SK-N-SH (cell line): ENCODE measurements at regions not wholly inside any gene's neighbourhood (a gene's known extent, or its start where the extent isn't known, plus 50 kb on each side); places are given as distances from the start of the nearest gene placed in this dataset.

ENCODE experiments used
- CTCF ChIA-PET: fragments of 300-600, 350-600 bp; formaldehyde crosslinking; extraction: SDS; loops from one replicate; lab custom pipeline; 2021; lab: Yijun Ruan, JAX
- POLR2A ChIA-PET: fragments of 350-600 bp; sonication (Branson Sonifier 250); formaldehyde crosslinking; extraction: SDS; loops from one replicate; lab custom pipeline; 2020; ENCODE audit warnings: antibody characterized with exemption, inconsistent platforms; lab: Yijun Ruan, JAX
- DNase-seq: peaks from one replicate; pipeline ENCODE4 v3.0.0; 2012
- H2AFZ ChIP-seq: fragments of 200-600 bp; sonication (generic); 2 replicates; pipeline ENCODE4 v1.8.1; 2016; ENCODE audit warnings: antibody characterized with exemption, mild to moderate bottlenecking, low read depth
- H3F3A ChIP-seq: fragments of 200-600 bp; sonication (generic); replicated peaks from 2 replicates; pipeline ENCODE3; 2016; ENCODE audit warnings: antibody characterized with exemption, mild to moderate bottlenecking; ENCODE audit not compliant: insufficient read depth
- H3K27ac ChIP-seq, 2 experiments: fragments of 200-500 bp in 1 of 2; fragments of 200-600 bp in 1 of 2; sonication (Bioruptor generic) in 1 of 2; sonication (generic), shearing (Covaris generic) in 1 of 2; 2 replicates each; pipeline versions ENCODE4 v1.5.1 to v1.6.1; 2014 to 2016; ENCODE audit warnings: low read depth in 2 of 2, inconsistent platforms in 1 of 2, low read length in 1 of 2, mild to moderate bottlenecking in 1 of 2, mixed read lengths in 1 of 2
- H3K27me3 ChIP-seq: fragments of 200-600 bp; sonication (generic), shearing (Covaris generic); 2 replicates; pipeline ENCODE4 v1.6.1; 2016; ENCODE audit warnings: mixed run types; ENCODE audit not compliant: insufficient read depth
- H3K36me3 ChIP-seq, 2 experiments: fragments of 200-500 bp in 1 of 2; fragments of 200-600 bp in 1 of 2; sonication (Bioruptor generic) in 1 of 2; sonication (generic) in 1 of 2; replicated peaks in 1 of 2; 2 replicates each; pipeline versions ENCODE3 to v1.5.1; 2014 to 2016; ENCODE audit warnings: low read length in 1 of 2, mild to moderate bottlenecking in 1 of 2; ENCODE audit not compliant: insufficient read depth in 2 of 2, control insufficient read depth in 1 of 2
- H3K4me1 ChIP-seq, 2 experiments: fragments of 200-500 bp in 1 of 2; fragments of 200-600 bp in 1 of 2; sonication (Bioruptor generic) in 1 of 2; sonication (generic), shearing (Covaris generic) in 1 of 2; 2 replicates each; pipeline versions ENCODE4 v1.5.1 to v1.6.1; 2014 to 2016; ENCODE audit warnings: low read depth in 1 of 2, low read length in 1 of 2, mixed run types in 1 of 2; ENCODE audit not compliant: insufficient read depth in 2 of 2, control insufficient read depth in 1 of 2
- H3K4me2 ChIP-seq: fragments of 200-600 bp; sonication (generic), shearing (Covaris generic); 2 replicates; pipeline ENCODE4 v1.6.1; 2017; ENCODE audit warnings: mixed run types
- H3K4me3 ChIP-seq, 2 experiments: fragments of 200-500 bp in 1 of 2; fragments of 200-600 bp in 1 of 2; sonication (Bioruptor generic) in 1 of 2; sonication (generic), shearing (Covaris generic) in 1 of 2; 2 replicates each; pipeline versions ENCODE4 v1.5.1 to v1.8.1; 2014 to 2016; ENCODE audit warnings: low read depth in 2 of 2, inconsistent platforms in 1 of 2, low read length in 1 of 2, mild to moderate bottlenecking in 1 of 2, mixed read lengths in 1 of 2, moderate library complexity in 1 of 2
- H3K79me2 ChIP-seq: fragments of 200-600 bp; sonication (generic); 2 replicates; pipeline ENCODE4 v1.8.1; 2017; ENCODE audit warnings: mild to moderate bottlenecking; ENCODE audit not compliant: insufficient read depth
- H3K9ac ChIP-seq: fragments of 200-600 bp; sonication (generic); 2 replicates; pipeline ENCODE4 v1.6.1; 2017; ENCODE audit warnings: mixed run types
- H3K9me2 ChIP-seq: fragments of 200-600 bp; sonication (generic); 2 replicates; pipeline ENCODE4 v1.6.1; 2017; ENCODE audit warnings: mixed run types
- H3K9me3 ChIP-seq: fragments of 200-600 bp; sonication (generic); 2 replicates; pipeline ENCODE4 v1.6.1; 2017; ENCODE audit warnings: mixed run types, mild to moderate bottlenecking, moderate library complexity
- H4K20me1 ChIP-seq: fragments of 200-600 bp; sonication (generic); 2 replicates; pipeline ENCODE4 v1.6.1; 2017; ENCODE audit warnings: mild to moderate bottlenecking, mixed run types; ENCODE audit not compliant: insufficient read depth
- EP300 ChIP-seq, 2 experiments: IDR thresholded peaks; 2 replicates each; pipeline versions ENCODE4 v1.4.0 to v1.6.1; 2012; ENCODE audit warnings: borderline replicate concordance in 1 of 2, low read depth in 1 of 2, low read length in 1 of 2
- EZH2phosphoT487 ChIP-seq: fragments of 200-600 bp; sonication (generic); IDR thresholded peaks from 2 replicates; pipeline ENCODE4 v1.6.1; 2017; ENCODE audit warnings: low read depth, mixed run types, mild to moderate bottlenecking, antibody characterized with exemption, moderate library complexity, borderline replicate concordance
- FOSL2 ChIP-seq: IDR thresholded peaks from 2 replicates; pipeline ENCODE4 v1.4.0; 2012; ENCODE audit warnings: low read depth, mild to moderate bottlenecking, moderate library complexity, borderline replicate concordance
- FOXM1 ChIP-seq: IDR thresholded peaks from 2 replicates; pipeline ENCODE4 v1.4.0; 2012; ENCODE audit warnings: low read depth, mild to moderate bottlenecking
- GATA2 ChIP-seq: sonication (generic); formaldehyde crosslinking; IDR thresholded peaks from 2 replicates; pipeline ENCODE4 v1.5.0; 2020; ENCODE audit warnings: mild to moderate bottlenecking, missing genetic modification reagents
- NFIC ChIP-seq: IDR thresholded peaks from 2 replicates; pipeline ENCODE4 v1.4.0; 2012; ENCODE audit warnings: borderline replicate concordance
- RAD21 ChIP-seq: IDR thresholded peaks from 2 replicates; pipeline ENCODE4 v1.6.1; 2012; ENCODE audit warnings: mild to moderate bottlenecking, low read length
- RCOR1 ChIP-seq: fragments of 150-350 bp; IDR thresholded peaks from 2 replicates; pipeline ENCODE4 v1.6.1; 2017; ENCODE audit warnings: antibody characterized with exemption, low read length
- REST ChIP-seq: IDR thresholded peaks from 2 replicates; pipeline ENCODE4 v1.6.1; 2012; ENCODE audit warnings: mild to moderate bottlenecking, low read depth, low read length, moderate library complexity
- RFX5 ChIP-seq: IDR thresholded peaks from 2 replicates; pipeline ENCODE4 v1.6.1; 2012; ENCODE audit warnings: mild to moderate bottlenecking, improper control_type of control experiment, low read length
- SMC3 ChIP-seq: IDR thresholded peaks from 2 replicates; pipeline ENCODE4 v1.6.1; 2012; ENCODE audit warnings: low read depth, low read length, improper control_type of control experiment
- TAF1 ChIP-seq: IDR thresholded peaks from 2 replicates; pipeline ENCODE4 v1.6.1; 2012; ENCODE audit warnings: low read depth, mild to moderate bottlenecking, low read length, moderate library complexity, borderline replicate concordance
- TCF12 ChIP-seq: IDR thresholded peaks from 2 replicates; pipeline ENCODE4 v1.4.0; 2012
- WGBS: methylation state at CpG from one replicate; pipeline ENCODE4 v1.1.6; 2017; ENCODE audit warnings: low lambda C conversion rate; 5-methylcytosine and 5-hydroxymethylcytosine counted together
- TF ChIP-seq, protein P1 (sequence below): fragments of 150-350 bp; IDR thresholded peaks from 2 replicates; pipeline ENCODE4 v1.6.1; 2016; ENCODE audit warnings: mild to moderate bottlenecking, low read depth, low read length

DNA sequence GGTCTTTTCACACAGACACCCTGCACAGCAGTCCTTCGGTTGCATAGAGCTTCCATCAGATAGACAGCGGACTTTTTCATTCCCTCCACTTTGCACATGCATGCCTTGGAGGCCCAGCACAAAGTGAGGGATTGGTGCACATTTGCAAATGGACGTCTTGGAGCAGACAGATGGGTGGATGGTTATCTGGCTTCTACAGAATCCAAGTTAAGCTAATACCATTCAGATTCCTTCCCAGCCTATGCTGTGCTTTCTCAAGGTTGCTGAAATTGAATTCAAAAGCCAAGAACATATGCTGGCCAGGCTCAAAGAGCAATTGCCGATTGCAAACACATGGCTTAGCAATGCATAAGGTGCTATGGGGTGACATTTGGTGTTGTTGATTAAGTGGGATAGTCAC, 186.4 kb downstream of the VAPA start:
- no peaks in the 10 kb centered on the region for H3K27me3 ChIP-seq
- no peak overlapping the region for H3K27ac ChIP-seq
- H4K20me1 ChIP-seq, result no peaks in the 10 kb centered on the region
- no peaks in the 10 kb centered on the region for H3K79me2 ChIP-seq
- POLR2A ChIA-PET, result no interaction called here
- CTCF ChIA-PET, result no interaction called here
- no peak overlapping the region for H3K4me2 ChIP-seq
- no peak for DNase-seq
- H3F3A ChIP-seq, result no peaks in the 10 kb centered on the region
- WGBS, result 56% methylated on average over 4 of the region's 4 CpGs
- no peak overlapping the region for H3K4me3 ChIP-seq
- H3K4me1 ChIP-seq, result no peaks in the 10 kb centered on the region
- no peak for TF ChIP-seq SMC3
- TF ChIP-seq RFX5, result no peak
- no peak for TF ChIP-seq GATA2 (CRISPR knock-in tag)
- no peak for TF ChIP-seq FOSL2
- TF ChIP-seq, protein P1, sequence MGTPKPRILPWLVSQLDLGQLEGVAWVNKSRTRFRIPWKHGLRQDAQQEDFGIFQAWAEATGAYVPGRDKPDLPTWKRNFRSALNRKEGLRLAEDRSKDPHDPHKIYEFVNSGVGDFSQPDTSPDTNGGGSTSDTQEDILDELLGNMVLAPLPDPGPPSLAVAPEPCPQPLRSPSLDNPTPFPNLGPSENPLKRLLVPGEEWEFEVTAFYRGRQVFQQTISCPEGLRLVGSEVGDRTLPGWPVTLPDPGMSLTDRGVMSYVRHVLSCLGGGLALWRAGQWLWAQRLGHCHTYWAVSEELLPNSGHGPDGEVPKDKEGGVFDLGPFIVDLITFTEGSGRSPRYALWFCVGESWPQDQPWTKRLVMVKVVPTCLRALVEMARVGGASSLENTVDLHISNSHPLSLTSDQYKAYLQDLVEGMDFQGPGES, result no peak
- no peak for TF ChIP-seq EZH2phosphoT487
- no peaks in the 10 kb centered on the region for H3K9me2 ChIP-seq
- H3K9me3 ChIP-seq, result peaks cover 2% of the 10 kb centered on the region; the same call in 1 of the 2 replicates
- H3K36me3 ChIP-seq, result no peaks in the 10 kb centered on the region
- H2AFZ ChIP-seq, result no peak overlapping the region
- H3K9ac ChIP-seq, result no peak overlapping the region

DNA sequence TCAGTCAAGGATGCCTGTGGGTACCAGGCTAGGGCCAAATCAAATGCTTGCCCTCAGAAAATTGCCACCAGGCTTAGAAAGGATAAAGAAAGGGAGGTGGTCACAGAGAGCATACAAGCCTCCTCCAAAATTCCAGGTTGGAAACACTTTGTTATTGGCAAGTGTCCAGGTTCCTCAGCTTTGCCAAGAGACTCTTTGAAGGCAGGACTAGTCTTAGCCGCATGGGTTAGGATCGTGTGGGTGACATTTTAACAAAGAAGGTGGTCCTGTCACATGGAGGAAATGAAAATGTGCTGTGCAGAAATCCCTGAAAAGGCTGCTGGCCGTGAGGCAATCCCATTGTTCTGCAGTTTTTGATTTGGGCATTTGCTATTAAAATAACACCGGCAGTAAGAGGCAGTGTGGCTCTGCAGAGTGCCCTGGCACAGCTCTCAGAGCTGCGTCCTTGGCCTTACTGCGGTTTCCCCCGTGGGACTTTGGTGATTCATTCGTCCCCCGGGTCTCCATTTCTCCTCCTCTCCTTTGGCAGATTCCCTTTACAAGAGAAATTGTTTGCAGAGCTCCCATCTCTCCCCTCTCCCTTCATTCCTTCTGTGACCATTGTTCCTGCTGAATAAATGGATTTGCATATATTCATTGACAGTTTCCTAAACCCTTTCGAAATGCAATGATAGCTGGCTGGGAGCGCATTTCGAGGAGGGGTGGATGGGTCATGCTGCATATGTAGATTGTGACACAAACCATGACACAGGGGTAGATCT, 187.3 kb downstream of the VAPA start:
- no peak overlapping the region for H3K4me2 ChIP-seq

More for the DNA sequence above, 187.3 kb downstream of the VAPA start:
- no peaks in the 10 kb centered on the region for H3F3A ChIP-seq
- peaks cover 7% of the 10 kb centered on the region; the same call in 1 of the 2 replicates for H3K9me3 ChIP-seq
- H3K4me1 ChIP-seq, result no peaks in the 10 kb centered on the region
- ChIA-PET POLR2A (no interaction called here), CTCF (no interaction called here)
- no peak overlapping the region for H2AFZ ChIP-seq
- no peaks in the 10 kb centered on the region for H3K9me2 ChIP-seq
- no peak for TF ChIP-seq TAF1
- no peak for TF ChIP-seq NFIC
- TF ChIP-seq EZH2phosphoT487, result no peak
- no peak for TF ChIP-seq FOXM1
- no peak for TF ChIP-seq EP300 (IDR thresholded peaks at IDR 0.05; ENCODE audit: borderline replicate concordance in 1 of 2, low read depth in 1 of 2, low read length in 1 of 2)
- no peak for TF ChIP-seq RAD21
- no peak for TF ChIP-seq TCF12
- no peak for TF ChIP-seq RCOR1
- TF ChIP-seq REST, result no peak
- no peak for DNase-seq
- no peaks in the 10 kb centered on the region for H3K79me2 ChIP-seq
- H3K27ac ChIP-seq, result no peak overlapping the region
- H3K4me3 ChIP-seq, result no peak overlapping the region
- H3K36me3 ChIP-seq, result no peaks in the 10 kb centered on the region
- WGBS, result 48% methylated on average over 12 of the region's 12 CpGs
- no peaks in the 10 kb centered on the region for H4K20me1 ChIP-seq
- H3K9ac ChIP-seq, result no peak overlapping the region
- H3K27me3 ChIP-seq, result no peaks in the 10 kb centered on the region
